Body of pancreas (tissue), 4 donors: ENCODE measurements at regions not wholly inside any gene's neighbourhood (a gene's known extent, or its start where the extent isn't known, plus 50 kb on each side); places are given as distances from the start of the nearest gene placed in this dataset.

ENCODE experiments used
- CTCF ChIP-seq, 7 experiments: fragments of 450-650 bp in 4 of 7; fragments of 200-600 bp in 3 of 7; sonication (generic) in 3 of 7; IDR thresholded peaks; one replicate each; pipeline ENCODE4 v1.5.1; 2016 to 2019; ENCODE audit warnings: antibody characterized with exemption in 7 of 7
- POLR2A ChIP-seq, 3 donors: fragments of 450-650 bp; IDR thresholded peaks; one replicate each; pipeline ENCODE4 v1.6.1; 2016; ENCODE audit warnings: antibody characterized with exemption in 3 of 3, mild to moderate bottlenecking in 2 of 3

- TF ChIP-seq POLR2A (IDR thresholded peaks at IDR 0.05) (no peak), CTCF (IDR thresholded peaks at IDR 0.05) (no peak)
These were observed 179.8 kb downstream of the LINC00237 start for GRCh38 chr20:20926222-20926905.
